ENCODE measurements at regions not wholly inside any gene's neighbourhood (a gene's known extent, or its start where the extent isn't known, plus 50 kb on each side); places are given as distances from the start of the nearest gene placed in this dataset.

DNA sequence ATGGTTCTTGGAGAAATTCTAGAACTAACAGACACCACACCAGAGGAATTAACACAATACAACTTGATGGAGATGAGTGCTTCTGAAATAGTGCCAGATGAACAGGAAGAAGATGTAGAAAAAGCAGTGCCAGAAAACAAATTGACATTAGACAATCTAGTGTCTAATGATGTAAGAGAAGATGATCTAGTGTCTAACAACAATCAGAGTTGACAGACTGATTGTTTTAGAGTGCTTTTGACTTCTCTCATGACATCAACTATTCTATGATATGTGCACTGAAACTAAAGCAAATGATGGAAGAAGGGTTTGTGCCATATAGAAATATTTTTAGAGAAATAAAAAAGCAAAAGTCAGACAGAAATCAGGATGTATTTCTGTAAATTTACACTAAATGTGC, 646.1 kb upstream of the KIF2B start:
- TF ChIP-seq, protein P1, sequence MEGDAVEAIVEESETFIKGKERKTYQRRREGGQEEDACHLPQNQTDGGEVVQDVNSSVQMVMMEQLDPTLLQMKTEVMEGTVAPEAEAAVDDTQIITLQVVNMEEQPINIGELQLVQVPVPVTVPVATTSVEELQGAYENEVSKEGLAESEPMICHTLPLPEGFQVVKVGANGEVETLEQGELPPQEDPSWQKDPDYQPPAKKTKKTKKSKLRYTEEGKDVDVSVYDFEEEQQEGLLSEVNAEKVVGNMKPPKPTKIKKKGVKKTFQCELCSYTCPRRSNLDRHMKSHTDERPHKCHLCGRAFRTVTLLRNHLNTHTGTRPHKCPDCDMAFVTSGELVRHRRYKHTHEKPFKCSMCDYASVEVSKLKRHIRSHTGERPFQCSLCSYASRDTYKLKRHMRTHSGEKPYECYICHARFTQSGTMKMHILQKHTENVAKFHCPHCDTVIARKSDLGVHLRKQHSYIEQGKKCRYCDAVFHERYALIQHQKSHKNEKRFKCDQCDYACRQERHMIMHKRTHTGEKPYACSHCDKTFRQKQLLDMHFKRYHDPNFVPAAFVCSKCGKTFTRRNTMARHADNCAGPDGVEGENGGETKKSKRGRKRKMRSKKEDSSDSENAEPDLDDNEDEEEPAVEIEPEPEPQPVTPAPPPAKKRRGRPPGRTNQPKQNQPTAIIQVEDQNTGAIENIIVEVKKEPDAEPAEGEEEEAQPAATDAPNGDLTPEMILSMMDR (conservative IDR thresholded peaks at IDR 0.05 in 1 of 2, IDR thresholded peaks at IDR 0.05 in 1 of 2; ENCODE audit: low read depth in 1 of 2, low read length in 2 of 2), result no peak
- no peak for TF ChIP-seq EZH2 (IDR thresholded peaks at IDR 0.05; ENCODE audit: low read length, missing control alignments)
